ENCODE measurements at regions not wholly inside any gene's neighbourhood (a gene's known extent, or its start where the extent isn't known, plus 50 kb on each side); places are given as distances from the start of the nearest gene placed in this dataset.

DNA sequence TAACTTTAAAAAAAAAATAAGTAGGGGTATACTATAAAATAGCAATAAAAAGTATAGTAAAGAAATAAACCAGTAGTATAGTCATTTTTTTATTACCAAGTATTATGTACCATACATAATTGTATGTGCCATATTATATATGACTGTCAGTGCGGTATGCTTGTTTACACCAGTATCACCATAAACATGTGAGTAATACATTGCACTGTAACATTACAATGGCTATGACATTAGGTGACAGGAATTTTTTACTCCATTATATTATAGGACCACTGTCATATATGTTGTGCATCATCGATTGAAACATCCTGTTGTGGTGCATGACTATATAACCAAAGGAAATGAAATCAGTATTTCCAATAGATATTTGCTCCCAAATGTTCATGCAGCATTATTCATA, 176.9 kb upstream of the ARHGAP24 start:
- Histone ChIP-seq H2AFZ (ENCODE audit: low read length) (no peak overlapping the region), H3K4me2 (ENCODE audit: low read depth, low read length, poor library complexity, severe bottlenecking) (no peak overlapping the region), H3K9me2 (replicated peaks; ENCODE audit: insufficient read depth, low read length) (no peaks in the 10 kb centered on the region), H3K9ac (ENCODE audit: low read length) (no peak overlapping the region), H3K9me3 (ENCODE audit: low read length) (no peaks in the 10 kb centered on the region), H3K27ac (ENCODE audit: low read length) (no peak overlapping the region), H3K27me3 (ENCODE audit: low read length) (no peaks in the 10 kb centered on the region), H3K4me3 (ENCODE audit: low read length) (no peak overlapping the region), H3K4me1 (ENCODE audit: low read length) (no peaks in the 10 kb centered on the region), H3K79me2 (ENCODE audit: low read length) (no peaks in the 10 kb centered on the region), H4K20me1 (ENCODE audit: insufficient read depth, low read depth, low read length) (no peaks in the 10 kb centered on the region), H3K36me3 (ENCODE audit: insufficient read depth, low read length) (no peaks in the 10 kb centered on the region)
- no peak for DNase-seq

DNA sequence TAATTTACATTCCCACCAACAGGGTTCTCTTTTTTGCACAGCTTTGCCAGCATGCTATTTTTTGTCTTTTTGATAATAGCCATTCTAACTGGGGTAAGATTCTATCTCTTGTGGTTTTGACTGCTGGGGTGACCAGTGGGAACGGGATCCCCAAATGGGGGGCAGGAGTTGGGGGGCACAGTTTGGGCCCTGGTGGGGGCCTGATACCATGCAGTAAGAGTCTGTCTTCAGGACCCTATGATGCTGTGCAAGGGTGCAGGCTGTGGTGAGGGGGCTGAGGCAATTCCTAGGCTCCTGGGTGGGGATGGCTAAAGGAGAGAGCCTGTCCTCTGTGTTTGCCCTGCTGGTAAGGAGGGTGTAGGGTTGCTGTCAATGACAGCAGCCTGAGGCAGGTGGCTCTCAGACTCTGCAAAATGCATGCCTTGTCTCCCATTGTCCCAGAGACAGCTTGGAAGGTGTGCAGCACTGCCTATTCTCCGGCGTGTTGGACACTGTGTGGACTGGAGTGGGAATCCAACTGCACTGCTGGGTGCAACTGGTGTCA, 172.7 kb upstream of the ARHGAP24 start:
- H3K36me3 ChIP-seq (ENCODE audit: insufficient read depth, low read length): no peaks in the 10 kb centered on the region
- no peak overlapping the region for H3K27ac ChIP-seq (ENCODE audit: low read length)
- no peak overlapping the region for H3K4me3 ChIP-seq (ENCODE audit: low read length)
- no peak overlapping the region for H3K4me2 ChIP-seq (ENCODE audit: low read depth, low read length, poor library complexity, severe bottlenecking)
- no peaks in the 10 kb centered on the region; the same call in 1 of the 2 replicates for H3K9me2 ChIP-seq (replicated peaks; ENCODE audit: insufficient read depth, low read length)
- H3K9me3 ChIP-seq (ENCODE audit: low read length): no peaks in the 10 kb centered on the region
- no peak for DNase-seq
- no peak overlapping the region for H3K9ac ChIP-seq (ENCODE audit: low read length)
- H3K79me2 ChIP-seq (ENCODE audit: low read length): no peaks in the 10 kb centered on the region
- H2AFZ ChIP-seq (ENCODE audit: low read length): no peak overlapping the region
- H3K27me3 ChIP-seq (ENCODE audit: low read length): no peaks in the 10 kb centered on the region
- no peaks in the 10 kb centered on the region for H3K4me1 ChIP-seq (ENCODE audit: low read length)
- no peaks in the 10 kb centered on the region for H4K20me1 ChIP-seq (ENCODE audit: insufficient read depth, low read depth, low read length)

- H4K20me1 ChIP-seq (ENCODE audit: insufficient read depth, low read depth, low read length): no peaks in the 10 kb centered on the region
- H3K36me3 ChIP-seq (ENCODE audit: insufficient read depth, low read length): no peaks in the 10 kb centered on the region
- no peaks in the 10 kb centered on the region for H3K79me2 ChIP-seq (ENCODE audit: low read length)
- no peaks in the 10 kb centered on the region for H3K27me3 ChIP-seq (ENCODE audit: low read length)
- H3K9me2 ChIP-seq (replicated peaks; ENCODE audit: insufficient read depth, low read length): no peaks in the 10 kb centered on the region; the same call in 1 of the 2 replicates
- no peak overlapping the region for H3K4me3 ChIP-seq (ENCODE audit: low read length)
- no peak overlapping the region for H2AFZ ChIP-seq (ENCODE audit: low read length)
- H3K27ac ChIP-seq (ENCODE audit: low read length): no peak overlapping the region
- H3K4me1 ChIP-seq (ENCODE audit: low read length): no peaks in the 10 kb centered on the region
- no peak for DNase-seq
- H3K9ac ChIP-seq (ENCODE audit: low read length): no peak overlapping the region
- no peaks in the 10 kb centered on the region for H3K9me3 ChIP-seq (ENCODE audit: low read length)
- no peak overlapping the region for H3K4me2 ChIP-seq (ENCODE audit: low read depth, low read length, poor library complexity, severe bottlenecking)
Measured at GRCh38 chr4:85302756-85303155, 172.2 kb upstream of the ARHGAP24 start.

- Histone ChIP-seq H3K4me1 (ENCODE audit: low read length) (no peaks in the 10 kb centered on the region), H3K36me3 (ENCODE audit: insufficient read depth, low read length) (no peaks in the 10 kb centered on the region), H3K27me3 (ENCODE audit: low read length) (no peaks in the 10 kb centered on the region), H3K79me2 (ENCODE audit: low read length) (no peaks in the 10 kb centered on the region), H3K9me2 (replicated peaks; ENCODE audit: insufficient read depth, low read length) (no peaks in the 10 kb centered on the region), H3K4me3 (ENCODE audit: low read length) (no peak overlapping the region), H3K9me3 (ENCODE audit: low read length) (no peaks in the 10 kb centered on the region), H3K9ac (ENCODE audit: low read length) (no peak overlapping the region), H2AFZ (ENCODE audit: low read length) (no peak overlapping the region), H3K4me2 (ENCODE audit: low read depth, low read length, poor library complexity, severe bottlenecking) (no peak overlapping the region), H4K20me1 (ENCODE audit: insufficient read depth, low read depth, low read length) (no peaks in the 10 kb centered on the region), H3K27ac (ENCODE audit: low read length) (no peak overlapping the region)
- DNase-seq: no peak
Measured at GRCh38 chr4:85318415-85318814, 156.5 kb upstream of the ARHGAP24 start.

GRCh38 chr4:85358831-85359230, 116.1 kb upstream of the ARHGAP24 start:
- H3K9ac ChIP-seq (ENCODE audit: low read length): no peak overlapping the region
- peak; percentile 14 for DNase-seq
- H3K27ac ChIP-seq (ENCODE audit: low read length): no peak overlapping the region
- H3K9me2 ChIP-seq (replicated peaks; ENCODE audit: insufficient read depth, low read length): no peaks in the 10 kb centered on the region
- H3K4me3 ChIP-seq (ENCODE audit: low read length): no peak overlapping the region
- H2AFZ ChIP-seq (ENCODE audit: low read length): no peak overlapping the region
- H4K20me1 ChIP-seq (ENCODE audit: insufficient read depth, low read depth, low read length): no peaks in the 10 kb centered on the region
- H3K27me3 ChIP-seq (ENCODE audit: low read length): no peaks in the 10 kb centered on the region
- no peaks in the 10 kb centered on the region for H3K9me3 ChIP-seq (ENCODE audit: low read length)
- H3K4me2 ChIP-seq (ENCODE audit: low read depth, low read length, poor library complexity, severe bottlenecking): no peak overlapping the region
- H3K4me1 ChIP-seq (ENCODE audit: low read length): no peaks in the 10 kb centered on the region
- H3K79me2 ChIP-seq (ENCODE audit: low read length): no peaks in the 10 kb centered on the region
- H3K36me3 ChIP-seq (ENCODE audit: insufficient read depth, low read length): no peaks in the 10 kb centered on the region

DNA sequence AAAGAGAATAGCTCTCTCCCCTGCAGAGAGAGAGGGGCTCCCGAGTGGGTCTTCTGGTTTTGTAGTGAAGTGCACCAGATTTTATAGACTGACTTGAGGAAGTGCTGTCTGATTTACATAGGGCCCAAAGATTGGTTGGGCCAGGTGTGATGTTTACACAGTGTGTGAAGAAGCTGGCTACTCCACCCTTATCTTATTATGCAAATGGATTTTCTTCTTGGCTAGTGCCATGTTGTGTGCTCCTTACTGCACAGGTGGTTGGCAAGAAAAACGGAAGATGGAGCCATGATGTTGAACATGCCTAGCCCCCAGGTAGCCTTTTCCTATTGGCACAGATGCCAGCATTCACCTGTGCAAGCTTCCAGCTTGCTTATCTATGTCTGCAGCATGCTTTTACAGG, 112.4 kb upstream of the ARHGAP24 start:
- H3K27me3 ChIP-seq (ENCODE audit: low read length): no peaks in the 10 kb centered on the region
- no peaks in the 10 kb centered on the region for H3K9me2 ChIP-seq (replicated peaks; ENCODE audit: insufficient read depth, low read length)
- no peak overlapping the region for H3K4me3 ChIP-seq (ENCODE audit: low read length)
- DNase-seq: no peak
- no peaks in the 10 kb centered on the region for H4K20me1 ChIP-seq (ENCODE audit: insufficient read depth, low read depth, low read length)
- no peak overlapping the region for H2AFZ ChIP-seq (ENCODE audit: low read length)
- H3K27ac ChIP-seq (ENCODE audit: low read length): no peak overlapping the region
- no peaks in the 10 kb centered on the region for H3K9me3 ChIP-seq (ENCODE audit: low read length)
- no peaks in the 10 kb centered on the region for H3K79me2 ChIP-seq (ENCODE audit: low read length)
- H3K36me3 ChIP-seq (ENCODE audit: insufficient read depth, low read length): no peaks in the 10 kb centered on the region
- H3K9ac ChIP-seq (ENCODE audit: low read length): no peak overlapping the region
- no peak overlapping the region for H3K4me2 ChIP-seq (ENCODE audit: low read depth, low read length, poor library complexity, severe bottlenecking)
- H3K4me1 ChIP-seq (ENCODE audit: low read length): no peaks in the 10 kb centered on the region

GRCh38 chr4:85367815-85368214, 107.1 kb upstream of the ARHGAP24 start:
- Histone ChIP-seq H3K9me3 (ENCODE audit: low read length) (no peaks in the 10 kb centered on the region), H3K27me3 (ENCODE audit: low read length) (no peaks in the 10 kb centered on the region), H3K4me2 (ENCODE audit: low read depth, low read length, poor library complexity, severe bottlenecking) (no peak overlapping the region), H3K9ac (ENCODE audit: low read length) (no peak overlapping the region), H2AFZ (ENCODE audit: low read length) (no peak overlapping the region), H3K9me2 (replicated peaks; ENCODE audit: insufficient read depth, low read length) (no peaks in the 10 kb centered on the region), H3K4me3 (ENCODE audit: low read length) (no peak overlapping the region), H3K4me1 (ENCODE audit: low read length) (peaks cover 13% of the 10 kb centered on the region), H3K79me2 (ENCODE audit: low read length) (no peaks in the 10 kb centered on the region), H3K27ac (ENCODE audit: low read length) (no peak overlapping the region), H3K36me3 (ENCODE audit: insufficient read depth, low read length) (no peaks in the 10 kb centered on the region), H4K20me1 (ENCODE audit: insufficient read depth, low read depth, low read length) (no peaks in the 10 kb centered on the region)
- DNase-seq: no peak

GRCh38 chr4:85368240-85368639, 106.7 kb upstream of the ARHGAP24 start:
- H3K27me3 ChIP-seq (ENCODE audit: low read length): no peaks in the 10 kb centered on the region
- no peak overlapping the region for H3K4me3 ChIP-seq (ENCODE audit: low read length)
- no peaks in the 10 kb centered on the region for H3K9me2 ChIP-seq (replicated peaks; ENCODE audit: insufficient read depth, low read length)
- no peaks in the 10 kb centered on the region for H4K20me1 ChIP-seq (ENCODE audit: insufficient read depth, low read depth, low read length)
- no peak overlapping the region for H3K27ac ChIP-seq (ENCODE audit: low read length)
- no peaks in the 10 kb centered on the region for H3K79me2 ChIP-seq (ENCODE audit: low read length)
- no peak overlapping the region for H3K4me2 ChIP-seq (ENCODE audit: low read depth, low read length, poor library complexity, severe bottlenecking)
- DNase-seq: no peak
- H3K9me3 ChIP-seq (ENCODE audit: low read length): no peaks in the 10 kb centered on the region
- no peak overlapping the region for H3K9ac ChIP-seq (ENCODE audit: low read length)
- no peak overlapping the region for H2AFZ ChIP-seq (ENCODE audit: low read length)
- H3K36me3 ChIP-seq (ENCODE audit: insufficient read depth, low read length): no peaks in the 10 kb centered on the region
- H3K4me1 ChIP-seq (ENCODE audit: low read length): peaks cover 13% of the 10 kb centered on the region

GRCh38 chr4:85368932-85369331, 106.0 kb upstream of the ARHGAP24 start:
- Histone ChIP-seq H3K9me2 (replicated peaks; ENCODE audit: insufficient read depth, low read length) (no peaks in the 10 kb centered on the region), H3K4me1 (ENCODE audit: low read length) (peaks cover 13% of the 10 kb centered on the region), H3K36me3 (ENCODE audit: insufficient read depth, low read length) (no peaks in the 10 kb centered on the region), H3K4me3 (ENCODE audit: low read length) (no peak overlapping the region), H3K9me3 (ENCODE audit: low read length) (no peaks in the 10 kb centered on the region), H3K4me2 (ENCODE audit: low read depth, low read length, poor library complexity, severe bottlenecking) (no peak overlapping the region), H3K27me3 (ENCODE audit: low read length) (no peaks in the 10 kb centered on the region), H3K27ac (ENCODE audit: low read length) (no peak overlapping the region), H4K20me1 (ENCODE audit: insufficient read depth, low read depth, low read length) (no peaks in the 10 kb centered on the region), H2AFZ (ENCODE audit: low read length) (no peak overlapping the region), H3K9ac (ENCODE audit: low read length) (no peak overlapping the region), H3K79me2 (ENCODE audit: low read length) (no peaks in the 10 kb centered on the region)
- DNase-seq: no peak

Data from Karpas-422 (cell line).